Vagina (tissue), 2 donors: ENCODE measurements at regions not wholly inside any gene's neighbourhood (a gene's known extent, or its start where the extent isn't known, plus 50 kb on each side); places are given as distances from the start of the nearest gene placed in this dataset.

Source experiments
- POLR2A ChIP-seq, 2 donors: fragments of 450-650 bp; IDR thresholded peaks; one replicate each; pipeline ENCODE4 v1.6.1; 2017; ENCODE audit warnings: antibody characterized with exemption in 2 of 2, mild to moderate bottlenecking in 2 of 2, moderate library complexity in 2 of 2
- TF ChIP-seq, protein P1 (sequence below), 3 experiments: fragments of 450-650 bp in 2 of 3; fragments of 200-600 bp in 1 of 3; sonication (generic) in 1 of 3; IDR thresholded peaks; one replicate each; pipeline ENCODE4 v1.5.1; 2017 to 2019; ENCODE audit warnings: antibody characterized with exemption in 3 of 3, mild to moderate bottlenecking in 2 of 3, moderate library complexity in 2 of 3

DNA sequence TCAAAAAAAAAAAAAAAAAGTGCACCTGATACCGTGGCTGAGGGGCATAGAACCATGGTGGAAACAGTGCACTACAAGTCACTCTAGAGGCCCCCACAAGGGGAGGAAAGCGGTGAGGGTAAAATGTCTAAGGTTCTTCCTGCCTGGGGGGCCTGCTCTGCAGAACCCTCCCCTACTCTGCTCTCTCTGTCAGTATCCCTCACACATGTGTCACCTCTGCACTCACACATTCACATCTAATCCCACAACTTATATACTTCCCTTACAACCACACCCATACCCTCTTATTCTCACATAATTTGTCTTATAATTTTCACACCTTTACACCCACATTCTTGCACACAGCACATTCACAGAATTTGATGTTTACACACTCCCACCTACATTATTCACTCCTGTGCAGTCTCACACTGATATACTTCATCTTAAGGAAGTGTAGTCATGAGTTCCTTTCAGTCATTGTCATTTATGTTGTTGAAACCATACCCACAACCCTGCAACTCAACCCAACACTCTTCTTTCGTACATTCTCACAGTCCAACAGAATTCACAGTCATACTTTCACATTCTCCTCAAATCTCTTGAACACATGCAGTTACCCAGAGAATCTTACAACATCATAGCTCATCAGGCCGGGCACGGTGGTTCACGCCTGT is 68.0 kb upstream of the PAX2 start:
- TF ChIP-seq, protein P1, sequence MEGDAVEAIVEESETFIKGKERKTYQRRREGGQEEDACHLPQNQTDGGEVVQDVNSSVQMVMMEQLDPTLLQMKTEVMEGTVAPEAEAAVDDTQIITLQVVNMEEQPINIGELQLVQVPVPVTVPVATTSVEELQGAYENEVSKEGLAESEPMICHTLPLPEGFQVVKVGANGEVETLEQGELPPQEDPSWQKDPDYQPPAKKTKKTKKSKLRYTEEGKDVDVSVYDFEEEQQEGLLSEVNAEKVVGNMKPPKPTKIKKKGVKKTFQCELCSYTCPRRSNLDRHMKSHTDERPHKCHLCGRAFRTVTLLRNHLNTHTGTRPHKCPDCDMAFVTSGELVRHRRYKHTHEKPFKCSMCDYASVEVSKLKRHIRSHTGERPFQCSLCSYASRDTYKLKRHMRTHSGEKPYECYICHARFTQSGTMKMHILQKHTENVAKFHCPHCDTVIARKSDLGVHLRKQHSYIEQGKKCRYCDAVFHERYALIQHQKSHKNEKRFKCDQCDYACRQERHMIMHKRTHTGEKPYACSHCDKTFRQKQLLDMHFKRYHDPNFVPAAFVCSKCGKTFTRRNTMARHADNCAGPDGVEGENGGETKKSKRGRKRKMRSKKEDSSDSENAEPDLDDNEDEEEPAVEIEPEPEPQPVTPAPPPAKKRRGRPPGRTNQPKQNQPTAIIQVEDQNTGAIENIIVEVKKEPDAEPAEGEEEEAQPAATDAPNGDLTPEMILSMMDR (IDR thresholded peaks at IDR 0.05): no peak
- TF ChIP-seq POLR2A (IDR thresholded peaks at IDR 0.05): no peak
